Esophagus squamous epithelium (tissue), 4 donors: ENCODE measurements at regions not wholly inside any gene's neighbourhood (a gene's known extent, or its start where the extent isn't known, plus 50 kb on each side); places are given as distances from the start of the nearest gene placed in this dataset.

Source experiments
- POLR2A ChIP-seq, 4 donors: fragments of 450-650 bp; IDR thresholded peaks; one replicate each; pipeline ENCODE4 v1.6.1; 2017; ENCODE audit warnings: antibody characterized with exemption in 4 of 4, mild to moderate bottlenecking in 4 of 4, moderate library complexity in 3 of 4
- TF ChIP-seq, protein P1 (sequence below), 6 experiments: fragments of 450-650 bp in 4 of 6; fragments of 200-600 bp in 2 of 6; sonication (generic) in 2 of 6; IDR thresholded peaks; one replicate each; pipeline ENCODE4 v1.5.1; 2016 to 2019; ENCODE audit warnings: antibody characterized with exemption in 6 of 6, mild to moderate bottlenecking in 4 of 6, moderate library complexity in 4 of 6

- TF ChIP-seq, protein P1, sequence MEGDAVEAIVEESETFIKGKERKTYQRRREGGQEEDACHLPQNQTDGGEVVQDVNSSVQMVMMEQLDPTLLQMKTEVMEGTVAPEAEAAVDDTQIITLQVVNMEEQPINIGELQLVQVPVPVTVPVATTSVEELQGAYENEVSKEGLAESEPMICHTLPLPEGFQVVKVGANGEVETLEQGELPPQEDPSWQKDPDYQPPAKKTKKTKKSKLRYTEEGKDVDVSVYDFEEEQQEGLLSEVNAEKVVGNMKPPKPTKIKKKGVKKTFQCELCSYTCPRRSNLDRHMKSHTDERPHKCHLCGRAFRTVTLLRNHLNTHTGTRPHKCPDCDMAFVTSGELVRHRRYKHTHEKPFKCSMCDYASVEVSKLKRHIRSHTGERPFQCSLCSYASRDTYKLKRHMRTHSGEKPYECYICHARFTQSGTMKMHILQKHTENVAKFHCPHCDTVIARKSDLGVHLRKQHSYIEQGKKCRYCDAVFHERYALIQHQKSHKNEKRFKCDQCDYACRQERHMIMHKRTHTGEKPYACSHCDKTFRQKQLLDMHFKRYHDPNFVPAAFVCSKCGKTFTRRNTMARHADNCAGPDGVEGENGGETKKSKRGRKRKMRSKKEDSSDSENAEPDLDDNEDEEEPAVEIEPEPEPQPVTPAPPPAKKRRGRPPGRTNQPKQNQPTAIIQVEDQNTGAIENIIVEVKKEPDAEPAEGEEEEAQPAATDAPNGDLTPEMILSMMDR (IDR thresholded peaks at IDR 0.05): no peak
- TF ChIP-seq POLR2A (IDR thresholded peaks at IDR 0.05): no peak
Observed at GRCh38 chr4:26028133-26028792, 114.2 kb downstream of the SMIM20 start.
